ENCODE measurements at regions not wholly inside any gene's neighbourhood (a gene's known extent, or its start where the extent isn't known, plus 50 kb on each side); places are given as distances from the start of the nearest gene placed in this dataset.

- TF ChIP-seq CTCF (conservative IDR thresholded peaks at IDR 0.05; ENCODE audit: low read depth, low read length) (no peak), EZH2 (IDR thresholded peaks at IDR 0.05; ENCODE audit: borderline replicate concordance, low read depth, low read length, poor library complexity, severe bottlenecking) (no peak)
Observed at GRCh38 chr19:30083125-30083681, 141.2 kb downstream of the URI1 start.
